Head of caudate nucleus (tissue), 42 donors: ENCODE measurements at regions not wholly inside any gene's neighbourhood (a gene's known extent, or its start where the extent isn't known, plus 50 kb on each side); places are given as distances from the start of the nearest gene placed in this dataset.

Experiments used
- DNase-seq, 42 donors: peaks; one replicate each; pipeline versions ENCODE4 v3.0.0 to v3.0.0-alpha.2; 2020 to 2021; ENCODE audit warnings: mixed read lengths in 7 of 42
- intact Hi-C: fragments of 100-400 bp; cut with DNase I; formaldehyde crosslinking; loops from one replicate; pipeline ENCODE4 v1.15.0; 2022

- intact Hi-C loops = no loop called here
- DNase-seq = no peak
Observed at GRCh38 chr15:73001840-73002239, 50.4 kb upstream of the NEO1 start.

GRCh38 chr15:73000293-73000692, 52.0 kb upstream of the NEO1 start:
- intact Hi-C loops = no loop called here
- DNase-seq = no peak

GRCh38 chr15:72999586-72999985, 52.7 kb upstream of the NEO1 start:
- no peak for DNase-seq
- intact Hi-C loops = no loop called here

- no peak for DNase-seq
- intact Hi-C loops = no loop called here
Observed at GRCh38 chr15:72998681-72999466, 53.4 kb upstream of the NEO1 start.

DNA sequence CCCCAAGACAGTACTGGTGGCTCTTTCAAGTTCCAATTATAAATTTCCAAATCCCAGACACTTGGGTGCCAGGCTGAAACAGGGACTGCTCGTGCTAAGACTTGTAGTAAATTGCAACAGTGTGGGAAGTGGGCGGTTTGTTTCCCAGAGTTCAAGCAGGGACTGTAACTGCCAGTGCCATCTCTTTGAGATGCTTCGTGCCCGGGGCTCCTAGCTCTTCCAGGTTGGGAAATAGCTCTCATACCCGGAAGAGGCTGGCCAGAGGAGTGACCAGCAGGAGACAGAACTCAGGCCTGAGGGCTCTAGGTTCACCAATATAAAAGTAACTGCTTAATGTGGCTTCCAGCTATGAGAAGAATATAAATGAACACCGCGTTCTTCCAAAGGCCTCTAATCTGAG, 54.0 kb upstream of the NEO1 start:
- peak in 2 of 42 donors; percentile 40 for DNase-seq
- intact Hi-C loops = no loop called here

GRCh38 chr15:72995849-72996248, 56.4 kb upstream of the NEO1 start:
- intact Hi-C loops = no loop called here
- DNase-seq = no peak

DNA sequence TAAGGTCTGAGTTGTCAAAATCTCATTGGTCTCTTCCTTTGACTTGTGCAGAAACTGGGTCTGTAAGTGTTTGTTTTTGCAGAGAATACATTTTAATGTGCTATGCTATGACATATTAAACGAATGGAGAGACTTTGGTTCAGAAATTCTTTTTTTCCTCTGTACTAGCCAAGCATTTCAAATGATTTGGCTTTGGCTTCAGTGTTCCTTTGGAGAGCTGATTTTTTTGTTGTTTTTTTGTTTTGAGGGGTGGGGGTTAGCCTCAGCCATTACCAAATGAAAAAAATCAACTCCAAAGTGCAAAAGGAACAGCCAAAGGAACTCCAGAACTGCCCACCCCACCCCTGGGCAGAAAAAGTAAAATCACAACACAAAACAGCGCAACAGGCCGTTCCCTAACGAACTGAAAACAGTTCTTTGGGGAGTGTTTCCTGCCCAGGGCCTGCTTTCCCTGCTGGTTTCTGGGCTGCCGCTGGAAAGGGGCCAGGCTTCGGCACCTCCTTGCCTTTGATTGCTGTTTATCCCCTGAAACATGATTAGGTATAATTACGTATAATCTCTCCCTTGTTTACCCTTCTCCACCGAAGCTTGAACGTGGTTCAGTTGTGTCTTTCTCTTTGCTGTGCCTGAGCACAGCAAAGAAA, 57.6 kb upstream of the NEO1 start:
- DNase-seq = peak in 29 of 42 donors; percentile 6 to 56 (median 24)
- intact Hi-C loops = no loop called here

- intact Hi-C loops = no loop called here
- DNase-seq = peak in 1 of 42 donors; percentile 7
Observed at GRCh38 chr15:72992841-72993252, 59.4 kb upstream of the NEO1 start.

- no peak for DNase-seq
- intact Hi-C loops = no loop called here
Observed at GRCh38 chr15:72991026-72991425, 61.2 kb upstream of the NEO1 start.

DNA sequence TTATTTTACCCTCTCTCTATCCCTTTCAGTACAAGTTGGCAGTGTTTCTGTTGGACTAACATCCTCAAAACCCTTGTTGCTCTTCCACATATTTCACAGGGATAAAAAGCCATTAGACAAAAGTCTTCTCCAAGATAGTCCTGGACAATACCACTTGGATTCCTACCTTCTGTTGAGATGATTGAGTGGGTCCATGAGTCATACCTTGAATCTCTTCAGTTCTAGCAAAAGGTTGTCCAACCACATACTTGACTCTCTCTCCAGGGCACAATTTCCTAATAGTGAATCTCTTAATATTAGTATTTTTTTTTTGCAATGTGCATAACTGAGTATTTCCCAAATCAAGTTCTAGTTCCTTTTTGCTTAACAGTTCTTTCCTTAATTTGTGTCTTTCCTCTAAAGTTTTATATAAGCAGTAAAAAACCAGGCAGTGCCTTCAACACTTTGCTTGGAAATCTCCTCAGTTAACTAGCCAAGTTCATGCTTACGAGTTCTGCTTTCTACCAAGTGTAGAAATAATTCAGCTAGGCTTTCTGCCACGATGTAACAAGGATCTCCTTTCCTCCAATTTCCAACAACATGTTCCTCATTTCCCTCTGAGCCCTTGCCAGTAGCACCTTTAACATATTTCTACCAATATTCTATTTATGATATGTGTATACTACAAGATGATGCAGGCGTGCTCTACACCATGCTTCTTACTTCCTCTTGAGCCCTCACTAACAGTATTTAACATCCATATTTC, 68.3 kb upstream of the NEO1 start:
- no peak for DNase-seq
- intact Hi-C loops = no loop called here

- intact Hi-C loops = no loop called here
- no peak for DNase-seq
Observed at GRCh38 chr15:72982714-72983113, 69.5 kb upstream of the NEO1 start.

DNA sequence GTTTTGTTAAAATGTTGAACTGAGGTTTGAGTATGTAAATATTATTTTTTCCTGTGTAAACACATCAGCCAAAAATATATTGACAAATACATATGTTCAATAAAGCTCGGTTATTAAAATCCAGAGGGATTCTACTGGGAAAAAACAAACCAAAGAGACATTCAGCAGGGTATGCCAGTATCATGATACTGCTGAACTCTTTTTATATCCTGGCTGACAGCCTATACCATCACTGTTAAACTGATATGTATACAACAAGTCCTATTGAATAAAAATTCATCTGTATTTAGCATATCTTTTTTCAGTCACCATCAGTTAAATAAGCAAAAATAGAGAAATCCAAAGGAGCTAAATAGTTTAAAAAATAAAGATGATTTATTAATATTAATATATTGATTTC, 71.6 kb upstream of the NEO1 start:
- intact Hi-C loops = no loop called here
- DNase-seq = no peak

DNA sequence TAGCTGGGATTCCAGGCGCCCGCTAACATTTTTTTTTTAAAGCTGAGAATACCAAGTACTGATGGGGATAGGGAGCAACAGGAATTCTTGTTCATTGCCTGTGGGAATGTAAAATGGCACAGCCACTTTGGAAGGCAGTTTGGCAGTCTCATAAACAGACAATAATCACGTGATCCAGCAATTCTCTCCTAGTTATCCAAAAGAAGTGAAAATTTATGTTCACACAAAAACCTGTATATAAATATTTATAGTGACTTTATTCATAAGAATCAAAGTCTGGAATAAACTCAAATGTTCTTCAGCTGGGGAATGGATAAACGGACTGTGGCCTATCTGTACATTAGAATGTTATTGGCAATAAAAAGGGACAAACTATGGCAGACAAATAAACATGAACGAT, 72.5 kb upstream of the NEO1 start:
- no peak for DNase-seq
- intact Hi-C loops = no loop called here

DNA sequence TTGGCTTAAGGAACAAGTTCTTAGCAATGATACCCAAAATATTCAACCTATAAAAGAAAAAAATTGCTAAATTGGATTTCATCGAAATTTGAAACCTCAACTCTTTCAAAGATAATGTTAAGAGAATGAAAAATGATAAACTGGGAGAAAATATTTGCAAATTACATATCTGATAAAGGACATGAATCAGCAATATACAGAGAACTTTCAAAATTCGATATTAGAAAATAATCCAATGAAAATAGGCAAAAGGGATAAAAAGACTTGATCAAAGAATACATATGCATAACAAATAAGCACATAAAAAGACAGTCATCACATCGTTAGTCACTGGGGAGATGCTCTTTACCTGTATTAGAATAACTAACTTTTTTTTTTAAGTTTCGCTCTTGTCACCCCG, 73.0 kb upstream of the NEO1 start:
- DNase-seq = no peak
- intact Hi-C loops = no loop called here

DNA sequence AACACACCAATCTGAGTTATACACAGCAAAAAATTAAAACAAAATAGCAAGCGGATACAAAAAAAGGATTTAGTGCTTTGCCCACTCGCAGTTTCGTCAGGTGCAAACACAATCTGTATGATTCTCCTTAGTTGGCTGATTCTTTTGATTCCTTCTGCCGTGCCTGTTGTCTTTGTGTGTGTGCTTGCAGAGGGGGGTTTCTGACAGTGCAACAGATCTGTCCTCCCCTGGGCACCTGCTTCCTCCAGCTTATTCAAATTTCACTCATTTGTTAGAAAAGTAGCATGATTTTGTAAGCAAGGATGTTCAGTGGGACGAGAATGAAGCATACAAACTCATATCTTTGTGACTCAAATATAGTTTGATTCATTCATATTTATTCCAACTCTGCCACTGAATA, 74.0 kb upstream of the NEO1 start:
- intact Hi-C loops = no loop called here

GRCh38 chr15:72972362-72972761, 79.9 kb upstream of the NEO1 start:
- DNase-seq = no peak
- intact Hi-C loops = no loop called here

More for the DNA sequence above, 74.0 kb upstream of the NEO1 start:
- no peak for DNase-seq

DNA sequence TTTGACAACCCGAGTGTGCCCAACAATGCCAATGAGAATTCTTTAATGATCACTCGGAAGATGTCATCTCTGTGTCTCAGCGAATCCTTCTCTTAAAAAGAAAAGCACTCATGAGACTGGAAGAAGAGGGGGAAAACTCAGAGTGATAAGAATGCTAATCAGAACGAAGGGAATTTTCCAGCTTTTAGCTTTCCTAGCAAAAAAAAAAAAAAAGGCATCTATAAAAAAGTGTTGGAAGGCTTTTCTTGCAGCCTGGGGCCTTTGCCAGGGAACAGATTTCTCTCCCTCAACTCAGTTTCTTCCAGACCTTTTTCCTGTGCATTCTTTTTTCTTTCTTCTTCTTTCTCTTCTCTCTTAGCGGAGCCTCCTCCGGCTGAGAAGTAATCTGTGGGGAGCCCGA, 80.5 kb upstream of the NEO1 start:
- intact Hi-C loops = no loop called here
- no peak for DNase-seq

GRCh38 chr15:72970933-72971760, 81.1 kb upstream of the NEO1 start:
- no peak for DNase-seq
- intact Hi-C loops = no loop called here

DNA sequence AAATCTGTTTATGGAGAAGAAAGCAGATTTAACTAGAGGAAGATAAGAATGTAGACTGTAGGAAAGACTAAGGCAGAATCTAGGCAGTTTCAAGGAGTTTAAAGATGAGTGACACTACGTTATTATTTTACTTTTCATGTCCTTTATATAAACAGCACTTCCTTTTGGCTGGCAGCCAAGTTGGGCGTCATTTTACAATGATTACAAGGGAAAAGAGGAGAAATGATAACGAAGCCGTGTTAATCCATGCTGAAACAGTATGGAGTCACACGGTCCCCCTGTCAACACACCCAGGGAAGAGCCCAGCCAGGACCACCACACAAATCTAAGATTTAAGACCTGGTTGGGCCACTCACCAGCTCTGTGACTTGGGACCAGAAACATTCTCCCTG, 83.7 kb upstream of the NEO1 start:
- DNase-seq = no peak
- intact Hi-C loops = no loop called here
